ENCODE measurements at regions not wholly inside any gene's neighbourhood (a gene's known extent, or its start where the extent isn't known, plus 50 kb on each side); places are given as distances from the start of the nearest gene placed in this dataset.

- 89% methylated on average over 1 of the region's 1 CpG; no CpG with 5 or more reads in 1 of the 2 experiments for WGBS, 2 experiments (ENCODE audit: extremely low coverage in 1 of 2, insufficient coverage in 1 of 2, insufficient read length in 1 of 2, insufficient replicate concordance in 2 of 2, low coverage in 1 of 2, low lambda C conversion rate in 2 of 2, missing lambda C conversion rate in 1 of 2)
- Histone ChIP-seq H3K4me3 (ENCODE audit: extremely low read depth in 1 of 4, insufficient read depth in 2 of 4, low read depth in 3 of 4, low read length in 4 of 4) (no peak overlapping the region), H3K4me1 (replicated peaks in 1 of 4; ENCODE audit: control insufficient read depth in 3 of 4, insufficient read depth in 4 of 4, low read length in 3 of 4) (peaks cover 0 to 2% (median 0%) of the 10 kb centered on the region in 4 experiments; a peak in 1 of 7 replicates), H3K36me3 (ENCODE audit: control insufficient read depth in 2 of 4, insufficient read depth in 4 of 4, low read length in 3 of 4) (no peaks in the 10 kb centered on the region), H3K27ac (ENCODE audit: low read depth, low read length) (no peak overlapping the region), H3K23ac (ENCODE audit: insufficient read length) (no peak overlapping the region), H4K20me1 (replicated peaks in 1 of 2; ENCODE audit: control insufficient read depth in 1 of 2, insufficient read depth in 2 of 2, low read length in 2 of 2) (no peaks in the 10 kb centered on the region), H3K9me3 (ENCODE audit: insufficient read depth in 2 of 2, low read depth in 1 of 2, low read length in 1 of 2) (no peaks in the 10 kb centered on the region), H3K14ac (ENCODE audit: insufficient read length) (no peak overlapping the region), H3K56ac (replicated peaks; ENCODE audit: insufficient read length, low read depth, low read length) (no peak overlapping the region), H4K5ac (ENCODE audit: insufficient read length, low read depth, low read length) (no peak overlapping the region), H3K27me3 (replicated peaks in 1 of 4; ENCODE audit: control insufficient read depth in 3 of 4, extremely low read depth in 1 of 4, insufficient read depth in 3 of 4, low read length in 3 of 4) (no peaks in the 10 kb centered on the region), H2AK5ac (ENCODE audit: low read depth, low read length) (no peak overlapping the region), H2BK12ac (ENCODE audit: low read depth, low read length) (no peak overlapping the region), H3K23me2 (ENCODE audit: low read depth, low read length) (no peaks in the 10 kb centered on the region), H3K79me2 (ENCODE audit: control insufficient read depth in 1 of 2, insufficient read depth in 2 of 2, low read length in 2 of 2) (no peaks in the 10 kb centered on the region), H2AFZ (ENCODE audit: low read length) (no peak overlapping the region), H2BK15ac (ENCODE audit: low read length) (no peak overlapping the region), H3K79me1 (ENCODE audit: low read depth, low read length) (no peaks in the 10 kb centered on the region), H3K4ac (replicated peaks; ENCODE audit: insufficient read length, low read depth, low read length) (no peak overlapping the region), H3K18ac (ENCODE audit: extremely low read depth, low read length) (no peak overlapping the region), H3K4me2 (ENCODE audit: insufficient read depth in 1 of 2, low read depth in 2 of 2, low read length in 2 of 2) (no peak overlapping the region), H2BK20ac (ENCODE audit: low read length) (no peak overlapping the region), H2BK5ac (ENCODE audit: low read depth, low read length) (no peak overlapping the region), H4K8ac (ENCODE audit: extremely low read depth, insufficient read depth, low read length) (no peak overlapping the region), H2BK120ac (replicated peaks; ENCODE audit: low read depth, low read length) (no peak overlapping the region), H3K9ac (replicated peaks in 1 of 4; ENCODE audit: extremely low read depth in 1 of 4, low read depth in 3 of 4, low read length in 3 of 4) (no peak overlapping the region), H4K91ac (replicated peaks; ENCODE audit: insufficient read length, low read length) (no peak overlapping the region)
- CTCF ChIA-PET (ENCODE audit: partially characterized antibody), result interaction anchor here (2.0 to 4.3 kb wide), 2 partner anchors 27 to 37 kb away, joined by 4 to 25 read pairs; no protein-coding TSS in a partner anchor
- DNase-seq (ENCODE audit: low read depth in 1 of 2, low spot score in 2 of 2), result no peak
- no peak for FAIRE-seq
- POLR2A ChIA-PET (ENCODE audit: partially characterized antibody), result interaction anchor here (3.3 kb wide), 1 partner anchor 16 kb away, joined by 13 read pairs; no protein-coding TSS in a partner anchor
- TF ChIP-seq RXRA (IDR thresholded peaks at IDR 0.05; ENCODE audit: insufficient read depth, low read depth, low read length) (no peak), KDM1A (IDR thresholded peaks at IDR 0.05; ENCODE audit: borderline replicate concordance, low read length) (no peak), ASH2L (IDR thresholded peaks at IDR 0.05; ENCODE audit: low read length) (no peak), SIN3A (conservative IDR thresholded peaks at IDR 0.05 in 1 of 2, IDR thresholded peaks at IDR 0.05 in 1 of 2; ENCODE audit: low read depth in 1 of 2, low read length in 2 of 2) (no peak), ZNF274 (IDR thresholded peaks at IDR 0.05; ENCODE audit: borderline replicate concordance, extremely low read depth, low read length) (no peak), RFX5 (IDR thresholded peaks at IDR 0.05; ENCODE audit: borderline replicate concordance, low read depth, low read length) (no peak), EGR1 (IDR thresholded peaks at IDR 0.05; ENCODE audit: borderline replicate concordance, low read depth, low read length) (no peak)
Measured at GRCh38 chr5:154676508-154676907, 78.7 kb upstream of the LARP1 start.
